Cardiac septum (tissue), 1 donor: ENCODE measurements at regions not wholly inside any gene's neighbourhood (a gene's known extent, or its start where the extent isn't known, plus 50 kb on each side); places are given as distances from the start of the nearest gene placed in this dataset.

Experiments
- DNase-seq: peaks from one replicate; pipeline ENCODE4 v3.0.0-alpha.2; 2020; ENCODE audit warnings: low spot score
- intact Hi-C: fragments of 100-400 bp; cut with DNase I; formaldehyde crosslinking; loops from one replicate; pipeline ENCODE4 v1.14.0; 2022
- donor health status: DM: no; HTN: no; CAD: no.

- DNase-seq: no peak
- intact Hi-C loops: no loop called here
Measured at GRCh38 chr10:78944723-78945312, 123.9 kb upstream of the ZMIZ1 start.

- intact Hi-C loops: no loop called here
- DNase-seq: no peak
Measured at GRCh38 chr10:78945838-78946237, 122.9 kb upstream of the ZMIZ1 start.

- no peak for DNase-seq
- intact Hi-C loops: no loop called here
Measured at GRCh38 chr10:78947226-78947625, 121.5 kb upstream of the ZMIZ1 start.

GRCh38 chr10:78947733-78948132, 121.0 kb upstream of the ZMIZ1 start:
- no peak for DNase-seq
- intact Hi-C loops: no loop called here

- intact Hi-C loops: no loop called here
- DNase-seq: no peak
Measured at GRCh38 chr10:78948621-78949030, 120.1 kb upstream of the ZMIZ1 start.

GRCh38 chr10:78950656-78951587, 117.8 kb upstream of the ZMIZ1 start:
- no peak for DNase-seq
- intact Hi-C loops: no loop called here

GRCh38 chr10:78952030-78952429, 116.7 kb upstream of the ZMIZ1 start:
- DNase-seq: no peak
- intact Hi-C loops: loop anchor here (2.0 kb wide), 1 partner anchor 21 kb away; no protein-coding TSS in a partner anchor

- intact Hi-C loops: loop anchor here (2.0 kb wide), 1 partner anchor 20 kb away; no protein-coding TSS in a partner anchor
- no peak for DNase-seq
Measured at GRCh38 chr10:78952686-78953085, 116.1 kb upstream of the ZMIZ1 start.

- DNase-seq: no peak
- intact Hi-C loops: loop anchor here (2.0 kb wide), 1 partner anchor 20 kb away; no protein-coding TSS in a partner anchor
Measured at GRCh38 chr10:78953113-78953798, 115.5 kb upstream of the ZMIZ1 start.

GRCh38 chr10:78953799-78954297, 114.9 kb upstream of the ZMIZ1 start:
- DNase-seq: no peak
- intact Hi-C loops: loop anchor here (2.0 kb wide), 1 partner anchor 19 kb away; no protein-coding TSS in a partner anchor

GRCh38 chr10:78954689-78955088, 114.1 kb upstream of the ZMIZ1 start:
- no peak for DNase-seq
- intact Hi-C loops: no loop called here

- DNase-seq: no peak
- intact Hi-C loops: no loop called here
Measured at GRCh38 chr10:78955206-78955605, 113.6 kb upstream of the ZMIZ1 start.

- intact Hi-C loops: no loop called here
- no peak for DNase-seq
Measured at GRCh38 chr10:78956391-78956790, 112.4 kb upstream of the ZMIZ1 start.

GRCh38 chr10:78957471-78958039, 111.2 kb upstream of the ZMIZ1 start:
- no peak for DNase-seq
- intact Hi-C loops: no loop called here

- intact Hi-C loops: no loop called here
- no peak for DNase-seq
Measured at GRCh38 chr10:78959217-78959923, 109.4 kb upstream of the ZMIZ1 start.

- no peak for DNase-seq
- intact Hi-C loops: no loop called here
Measured at GRCh38 chr10:78959924-78960285, 108.9 kb upstream of the ZMIZ1 start.

- no peak for DNase-seq
- intact Hi-C loops: no loop called here
Measured at GRCh38 chr10:78960316-78960800, 108.4 kb upstream of the ZMIZ1 start.

- no peak for DNase-seq
- intact Hi-C loops: no loop called here
Measured at GRCh38 chr10:78961760-78962159, 107.0 kb upstream of the ZMIZ1 start.
